HepG2 (cell line): ENCODE measurements at regions not wholly inside any gene's neighbourhood (a gene's known extent, or its start where the extent isn't known, plus 50 kb on each side); places are given as distances from the start of the nearest gene placed in this dataset.
A peak's percentile ranks its signal among the peaks of the same experiment; 100 is the strongest.

Experiments
- ATAC-seq: fragments of 200-7000 bp; cut with Tn5 transposase; 3 replicates; pipeline ENCODE4 v1.9.1; 2020; ENCODE audit warnings: mild to moderate bottlenecking, moderate library complexity
- BruUV-seq: library from RNA; stranded (reverse); fragments of 400-500 nt; replicated peaks from 2 replicates; lab custom pipeline; 2021; lab: Mats Ljungman, UMichigan
- CTCF ChIA-PET: fragments of 300-600 bp; formaldehyde crosslinking; extraction: SDS; loops from one replicate; lab custom pipeline; 2021; ENCODE audit warnings: low total read pairs, inconsistent platforms, low intra/inter-chr PET ratio; lab: Yijun Ruan, JAX
- POLR2A ChIA-PET: fragments of 350-600 bp; sonication (Branson Sonifier 250); formaldehyde crosslinking; loops from one replicate; lab custom pipeline; 2020; ENCODE audit warnings: antibody characterized with exemption, inconsistent platforms; lab: Yijun Ruan, JAX
- DNase-seq: peaks from one replicate; pipeline ENCODE4 v3.0.0-alpha.2; 2015; ENCODE audit warnings: low spot score
- FAIRE-seq: peaks from 3 replicates; lab custom pipeline; 2011; peaks lifted over from hg19 to GRCh38; lab: Jason Lieb, UNC
- H2AFZ ChIP-seq: one replicate; pipeline ENCODE4 v1.6.1; 2011; ENCODE audit warnings: low read length, inconsistent platforms
- H3K27ac ChIP-seq: fragments of 300-600 bp; 3 replicates; pipeline ENCODE4 v1.8.0; 2011; ENCODE audit warnings: mixed run types, mild to moderate bottlenecking, mixed read lengths, low read length, inconsistent platforms; ENCODE audit not compliant: insufficient read depth; ENCODE audit errors: extremely low read length
- H3K27me3 ChIP-seq, 2 experiments: fragments of 200-600 bp in 1 of 2; 2 replicates in 1 of 2; 3 replicates in 1 of 2; pipeline versions ENCODE4 v1.6.0 to v1.8.0; 2011; ENCODE audit warnings: low read length in 2 of 2, mild to moderate bottlenecking in 2 of 2, moderate library complexity in 2 of 2, inconsistent platforms in 1 of 2; ENCODE audit not compliant: insufficient read depth in 2 of 2, control insufficient read depth in 1 of 2
- H3K36me3 ChIP-seq, 2 experiments: fragments of 200-600 bp in 1 of 2; replicated peaks in 1 of 2; 2 replicates in 1 of 2; 3 replicates in 1 of 2; pipeline versions ENCODE4 v1.5.1 to v1.8.0; 2011; ENCODE audit warnings: low read length in 2 of 2, inconsistent platforms in 1 of 2; ENCODE audit not compliant: insufficient read depth in 2 of 2, control insufficient read depth in 1 of 2
- H3K4me1 ChIP-seq: 2 replicates; pipeline ENCODE4 v1.5.1; 2012; ENCODE audit warnings: low read length, inconsistent platforms; ENCODE audit not compliant: insufficient read depth
- H3K4me2 ChIP-seq: 2 replicates; pipeline ENCODE4 v1.6.0; 2011; ENCODE audit warnings: low read depth, low read length, inconsistent platforms
- H3K4me3 ChIP-seq, 3 experiments: fragments of 200-600 bp in 1 of 3; sonication (generic), shearing (Covaris generic) in 1 of 3; replicated peaks in 1 of 3; 2 replicates each; pipeline ENCODE4 v1.5.1; 2011 to 2016; ENCODE audit warnings: low read length in 3 of 3, inconsistent platforms in 2 of 3, low read depth in 2 of 3, mild to moderate bottlenecking in 2 of 3, control low read depth in 1 of 3, mixed read lengths in 1 of 3; ENCODE audit not compliant: insufficient read depth in 1 of 3
- H3K79me2 ChIP-seq: one replicate; pipeline ENCODE4 v1.6.1; 2011; ENCODE audit warnings: low read length, inconsistent platforms; ENCODE audit not compliant: insufficient read depth
- H3K9ac ChIP-seq: 2 replicates; pipeline ENCODE4 v1.6.0; 2011; ENCODE audit warnings: mild to moderate bottlenecking, low read depth, low read length, inconsistent platforms; ENCODE audit not compliant: insufficient read depth
- H3K9me3 ChIP-seq: 2 replicates; pipeline ENCODE4 v1.5.1; 2012; ENCODE audit warnings: mild to moderate bottlenecking, low read length
- H4K20me1 ChIP-seq: 2 replicates; pipeline ENCODE4 v1.6.0; 2011; ENCODE audit warnings: inconsistent platforms, mild to moderate bottlenecking, low read length, moderate library complexity; ENCODE audit not compliant: insufficient read depth
- DRAP1 ChIP-seq: IDR thresholded peaks from 2 replicates; pipeline ENCODE4 v1.6.1; 2016; ENCODE audit warnings: missing genetic modification reagents, missing compliant biosample characterization
- E2F5 ChIP-seq: sonication (generic); formaldehyde crosslinking; conservative IDR thresholded peaks from 2 replicates; pipeline ENCODE4 v1.4.0; 2020; ENCODE audit warnings: missing genetic modification reagents
- FOXA1 ChIP-seq, 2 experiments: fragments of 450-650 bp in 1 of 2; sonication (generic) in 1 of 2; formaldehyde crosslinking in 1 of 2; IDR thresholded peaks; 2 replicates each; pipeline versions ENCODE4 v1.4.0 to v1.6.1; 2016 to 2020; ENCODE audit warnings: missing genetic modification reagents in 1 of 2
- FOXA3 ChIP-seq: IDR thresholded peaks from 2 replicates; pipeline ENCODE4 v1.6.1; 2016; ENCODE audit warnings: missing genetic modification reagents, missing compliant biosample characterization
- GRHL1 ChIP-seq: sonication (generic); formaldehyde crosslinking; conservative IDR thresholded peaks from 2 replicates; pipeline ENCODE4 v1.8.0; 2022; ENCODE audit warnings: missing genetic modification reagents
- IKZF1 ChIP-seq: fragments of 450-650 bp; IDR thresholded peaks from 2 replicates; pipeline ENCODE4 v1.7.1; 2016
- ONECUT2 ChIP-seq: sonication (generic); formaldehyde crosslinking; IDR thresholded peaks from 2 replicates; pipeline ENCODE4 v1.4.0; 2020; ENCODE audit warnings: missing genetic modification reagents
- ZBTB4 ChIP-seq: sonication (generic); formaldehyde crosslinking; IDR thresholded peaks from 2 replicates; pipeline ENCODE4 v1.4.0; 2020; ENCODE audit warnings: missing genetic modification reagents, mild to moderate bottlenecking, borderline replicate concordance
- ZNF616 ChIP-seq: sonication (generic); formaldehyde crosslinking; IDR thresholded peaks from 2 replicates; pipeline ENCODE4 v1.5.0; 2020; ENCODE audit warnings: low read depth, mild to moderate bottlenecking, missing genetic modification reagents
- ZSCAN22 ChIP-seq: sonication (generic); formaldehyde crosslinking; IDR thresholded peaks from 2 replicates; pipeline ENCODE4 v1.4.0; 2020; ENCODE audit warnings: mild to moderate bottlenecking, missing genetic modification reagents
- WGBS: methylation state at CpG from one replicate; pipeline ENCODE4 v1.1.6; 2017; ENCODE audit warnings: low lambda C conversion rate; 5-methylcytosine and 5-hydroxymethylcytosine counted together
- in situ Hi-C: cut with HindIII; loops from 2 replicates; pipeline ENCODE4 v1.10.0; 2017; ENCODE audit warnings: low pct_unique_long_range_greater_than_20kb; ENCODE audit not compliant: extremely low pct_ligation_motif_present
- intact Hi-C: fragments of 100-400 bp; cut with micrococcal nuclease; formaldehyde crosslinking; loops from one replicate; pipeline ENCODE4 v1.10.0; 2022; ENCODE audit not compliant: unreplicated experiment

- Histone ChIP-seq H3K27me3 (no peaks in the 10 kb centered on the region), H3K9me3 (no peaks in the 10 kb centered on the region), H4K20me1 (no peaks in the 10 kb centered on the region), H3K36me3 (no peaks in the 10 kb centered on the region), H3K79me2 (no peaks in the 10 kb centered on the region), H3K4me2 (no peak overlapping the region), H3K27ac (no peak overlapping the region), H2AFZ (no peak overlapping the region), H3K9ac (no peak overlapping the region), H3K4me3 (no peak overlapping the region), H3K4me1 (no peaks in the 10 kb centered on the region)
- intact Hi-C loops (no loop called here), in situ Hi-C loops (no loop called here)
- ChIA-PET CTCF (no interaction called here), POLR2A (no interaction called here)
- WGBS, result 0% methylated on average over 1 of the region's 1 CpG
- TF ChIP-seq FOXA1 (IDR thresholded peaks at IDR 0.05), result peak; percentile 71; the same call in 1 of the 2 replicates
- TF ChIP-seq FOXA1 (CRISPR knock-in tag; IDR thresholded peaks at IDR 0.05), result no peak
- TF ChIP-seq ZSCAN22, result no peak
- BruUV-seq, result no TSS peak
- FAIRE-seq (no peak), DNase-seq (no peak), ATAC-seq (no peak)
These were observed 630.4 kb downstream of the PSAT1 start for GRCh38 chr9:78927099-78927940.

- H3K27me3 ChIP-seq, result no peaks in the 10 kb centered on the region
- ChIA-PET CTCF (no interaction called here), POLR2A (no interaction called here)
- DNase-seq (no peak), ATAC-seq (no peak), FAIRE-seq (no peak)
- BruUV-seq, result no TSS peak
- no peak overlapping the region for H3K4me2 ChIP-seq
- H3K9ac ChIP-seq, result no peak overlapping the region
- H3K4me3 ChIP-seq, result no peak overlapping the region
- in situ Hi-C loops, result no loop called here
- H4K20me1 ChIP-seq, result no peaks in the 10 kb centered on the region
- H3K27ac ChIP-seq, result no peak overlapping the region
- H3K79me2 ChIP-seq, result no peaks in the 10 kb centered on the region
- intact Hi-C loops, result no loop called here
- WGBS, result 0% methylated on average over 7 of the region's 7 CpGs
- no peaks in the 10 kb centered on the region for H3K4me1 ChIP-seq
- no peaks in the 10 kb centered on the region for H3K9me3 ChIP-seq
- no peak overlapping the region for H2AFZ ChIP-seq
- H3K36me3 ChIP-seq, result no peaks in the 10 kb centered on the region
- no peak for TF ChIP-seq E2F5 (CRISPR knock-in tag)
- TF ChIP-seq GRHL1 (CRISPR knock-in tag), result no peak
- TF ChIP-seq ZNF616 (CRISPR knock-in tag), result no peak
- no peak for TF ChIP-seq ZBTB4 (CRISPR knock-in tag)
- no peak for TF ChIP-seq FOXA3
- TF ChIP-seq DRAP1 (CRISPR knock-in tag), result no peak
- TF ChIP-seq IKZF1, result no peak
- no peak for TF ChIP-seq ONECUT2
These were observed 631.9 kb downstream of the PSAT1 start for GRCh38 chr9:78928625-78929405.
